ENCODE measurements at regions not wholly inside any gene's neighbourhood (a gene's known extent, or its start where the extent isn't known, plus 50 kb on each side); places are given as distances from the start of the nearest gene placed in this dataset.
A peak's percentile ranks its signal among the peaks of the same experiment; 100 is the strongest.

DNA sequence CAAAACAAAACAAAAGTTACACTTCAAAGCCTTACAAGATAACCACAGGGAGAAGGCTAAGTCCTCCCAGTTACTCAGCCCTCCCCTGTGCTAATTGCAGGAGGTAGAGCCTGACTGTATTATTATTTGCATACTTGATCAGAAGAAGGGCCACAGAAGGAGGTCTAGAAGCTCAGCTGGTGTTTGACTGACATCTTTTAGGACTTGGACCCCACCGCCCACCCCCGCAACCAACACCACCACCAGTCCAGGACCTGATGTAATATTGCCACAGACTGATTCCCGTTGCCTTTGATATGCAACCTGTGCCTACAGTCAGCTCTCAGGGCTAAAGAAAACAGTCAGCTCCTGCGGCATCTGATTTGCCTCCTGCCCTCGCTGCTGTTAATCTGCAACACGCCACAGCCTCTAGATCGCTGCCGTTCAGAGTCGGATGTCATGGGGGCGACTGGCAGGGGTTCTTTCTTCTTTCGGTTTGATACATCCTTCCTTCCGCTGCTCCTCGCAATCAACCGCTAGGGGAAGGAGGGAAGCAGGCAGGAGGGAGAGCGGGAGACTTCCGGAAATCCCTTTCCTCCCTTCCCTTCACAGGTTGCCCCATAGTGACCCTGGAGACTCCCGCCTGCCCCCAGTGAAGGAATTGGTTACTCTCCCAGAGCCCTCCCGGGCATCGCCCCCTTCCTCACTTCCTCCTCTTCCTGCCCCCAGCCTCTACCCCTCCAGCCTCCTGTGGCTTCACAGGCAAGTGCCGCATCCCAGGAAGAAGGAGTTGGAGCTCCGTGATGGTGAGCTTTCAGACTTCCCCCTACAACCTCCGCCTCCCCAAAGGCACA, 90.5 kb upstream of the SOX9 start:
- peak; percentile 55 for DNase-seq (ENCODE audit: low spot score)

DNA sequence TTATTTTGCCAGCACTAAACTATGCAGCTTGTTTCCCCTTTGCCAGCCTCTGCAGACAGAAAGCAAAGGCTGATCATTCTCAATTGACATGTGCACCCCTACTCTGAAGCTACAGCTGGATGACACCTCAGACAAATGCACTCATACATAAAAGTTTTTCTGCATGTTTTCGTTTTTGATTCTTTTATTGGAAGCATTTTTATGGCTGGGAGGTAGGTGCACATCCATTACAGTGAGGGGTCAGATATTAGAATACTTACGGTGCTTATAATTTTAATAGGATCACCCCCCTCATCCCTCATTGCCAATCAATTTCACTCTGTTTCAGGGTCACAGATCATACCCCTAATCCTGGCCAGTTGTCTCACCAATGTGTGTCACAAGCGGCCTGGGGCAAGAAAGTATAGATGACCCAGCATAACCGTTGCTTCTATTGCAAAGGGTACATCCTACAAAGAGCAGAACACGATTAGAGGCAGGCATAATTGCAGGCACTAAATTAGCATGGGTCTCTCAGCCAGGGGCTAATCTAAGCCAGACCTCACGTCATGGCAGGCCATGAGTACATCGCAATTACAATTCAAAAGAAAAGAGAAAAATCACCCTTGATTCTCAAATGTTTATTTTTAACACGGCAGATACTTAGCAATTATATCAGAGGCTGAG, 89.5 kb upstream of the SOX9 start:
- DNase-seq (ENCODE audit: low spot score), result no peak

DNA sequence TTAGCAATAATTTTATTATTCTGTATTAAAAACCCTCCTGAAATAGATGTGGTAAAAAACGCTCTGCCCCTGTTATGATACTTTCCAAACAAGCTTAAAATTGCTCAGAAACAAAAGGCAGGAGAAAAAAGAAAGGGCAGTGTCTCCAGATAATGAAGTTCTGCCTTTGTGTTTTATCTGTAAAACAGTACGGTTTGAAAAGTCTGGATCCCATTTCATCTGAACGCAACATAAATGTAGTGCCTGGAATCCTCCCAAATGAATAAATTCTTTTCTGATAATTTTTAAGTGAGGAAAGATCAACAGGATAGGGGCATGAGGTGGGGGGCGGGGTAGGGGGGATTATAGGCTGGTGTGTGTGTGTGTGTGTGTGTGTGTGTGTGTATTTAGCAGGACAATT, 87.5 kb upstream of the SOX9 start:
- DNase-seq (ENCODE audit: low spot score), result no peak

- DNase-seq (ENCODE audit: low spot score), result peak; percentile 29
These were observed 86.8 kb upstream of the SOX9 start for GRCh38 chr17:72034000-72034399.

- DNase-seq (ENCODE audit: low spot score), result no peak
These were observed 82.4 kb upstream of the SOX9 start for GRCh38 chr17:72038427-72038826.

- DNase-seq (ENCODE audit: low spot score), result no peak
These were observed 81.3 kb upstream of the SOX9 start for GRCh38 chr17:72039490-72039889.

DNA sequence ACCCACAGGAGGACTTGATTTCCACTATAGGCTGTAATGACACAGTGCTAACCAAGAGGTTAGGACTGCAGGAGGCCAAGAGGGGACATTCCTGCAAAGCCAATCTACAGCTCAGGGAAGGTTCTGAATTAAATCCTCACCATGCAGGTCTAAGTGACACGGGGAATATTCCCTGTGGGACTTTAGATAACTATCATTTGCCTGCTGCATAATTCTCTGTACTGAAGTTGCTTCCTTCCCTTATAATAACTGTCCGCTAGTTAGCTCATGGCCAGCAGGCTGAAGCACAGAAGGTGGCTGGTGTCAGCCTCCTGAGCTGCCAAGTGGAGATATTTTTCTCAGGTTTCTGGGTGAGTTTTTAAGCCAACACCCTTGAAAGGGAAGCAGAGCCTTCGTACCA, 74.6 kb upstream of the SOX9 start:
- no peak for DNase-seq (ENCODE audit: low spot score)

DNA sequence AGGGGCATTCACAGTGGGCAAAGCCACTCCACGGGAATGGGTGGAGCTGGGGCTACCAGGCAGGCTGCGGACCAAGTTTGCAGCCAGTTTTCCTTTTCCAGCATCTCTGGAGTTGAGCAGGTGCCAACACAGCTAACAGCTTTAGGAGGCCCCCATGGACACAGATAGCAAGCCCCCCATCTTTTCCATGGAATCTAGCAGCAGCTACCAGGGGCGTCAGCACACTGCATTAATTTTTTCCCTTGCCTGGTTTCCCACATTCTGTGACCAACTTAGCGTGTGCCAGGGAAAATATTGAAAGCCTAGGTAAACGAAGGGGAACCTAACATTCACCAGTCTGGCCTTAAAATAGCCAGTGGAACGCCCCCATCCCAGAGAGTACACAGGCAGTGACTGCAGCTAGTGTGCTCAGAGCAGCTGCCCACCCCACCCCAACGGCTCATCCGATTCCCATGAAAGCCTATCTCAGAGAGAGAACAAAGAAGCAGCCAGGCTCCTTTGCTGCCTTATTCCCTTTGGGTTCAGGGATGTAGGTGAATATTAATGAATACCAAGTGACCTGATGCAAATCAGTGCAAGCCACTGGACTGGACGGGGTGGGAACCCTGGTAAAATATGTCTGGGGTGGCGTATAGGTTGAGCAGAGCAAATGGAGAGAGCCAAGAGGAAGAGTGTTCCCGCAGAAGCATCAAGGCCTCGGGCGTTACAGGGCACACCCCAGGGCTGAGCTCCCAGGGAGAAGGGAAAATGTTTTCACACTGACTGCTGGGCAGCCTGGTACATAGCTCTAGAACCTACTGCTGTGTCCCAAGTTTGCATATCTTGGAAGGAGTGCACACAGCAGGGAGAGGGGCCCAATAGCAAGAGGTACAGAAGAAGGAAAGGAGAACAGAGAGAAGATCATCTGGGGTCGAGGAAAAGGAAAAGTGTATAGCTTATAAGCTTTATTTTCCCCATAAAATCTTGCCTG, 73.9 kb upstream of the SOX9 start:
- no peak for DNase-seq (ENCODE audit: low spot score)

DNA sequence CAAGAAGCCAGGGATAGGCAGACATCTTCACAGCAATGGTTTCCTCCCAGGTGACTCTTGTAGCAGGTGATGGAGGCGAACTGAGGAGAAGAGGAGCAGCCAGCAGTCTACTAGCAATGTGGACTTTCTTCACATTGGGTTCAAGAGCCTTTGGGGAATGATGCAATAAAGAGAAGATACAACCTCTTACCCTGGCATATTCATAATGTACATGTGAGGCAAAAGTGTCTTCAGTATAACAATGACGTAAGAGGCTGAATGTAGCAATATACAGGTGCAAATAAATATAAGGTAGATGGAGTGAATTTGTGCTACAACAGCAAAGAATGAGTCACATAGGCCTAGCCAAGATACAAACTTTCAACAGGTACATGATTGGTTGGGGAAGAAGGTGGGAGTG, 70.9 kb upstream of the SOX9 start:
- DNase-seq (ENCODE audit: low spot score), result no peak

DNA sequence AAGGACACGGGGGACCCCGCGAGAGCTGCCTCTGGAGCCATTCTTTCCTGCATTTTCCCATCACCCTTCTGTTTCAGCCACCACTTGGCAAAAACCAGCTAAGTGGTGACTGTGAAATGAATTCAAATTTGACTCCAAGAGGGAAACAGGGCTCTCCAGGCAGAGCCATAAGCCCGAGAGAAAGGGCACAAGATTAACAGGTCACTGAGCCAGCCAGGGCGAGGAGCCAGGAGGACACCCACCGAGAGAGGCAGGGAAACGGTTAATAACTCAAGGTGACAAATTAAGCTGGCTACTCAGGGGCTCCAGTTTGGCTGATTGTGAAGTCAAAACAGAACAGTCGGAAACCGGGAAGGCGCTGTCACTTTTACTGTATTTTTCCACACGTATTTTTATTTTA, 67.8 kb upstream of the SOX9 start:
- no peak for DNase-seq (ENCODE audit: low spot score)

DNA sequence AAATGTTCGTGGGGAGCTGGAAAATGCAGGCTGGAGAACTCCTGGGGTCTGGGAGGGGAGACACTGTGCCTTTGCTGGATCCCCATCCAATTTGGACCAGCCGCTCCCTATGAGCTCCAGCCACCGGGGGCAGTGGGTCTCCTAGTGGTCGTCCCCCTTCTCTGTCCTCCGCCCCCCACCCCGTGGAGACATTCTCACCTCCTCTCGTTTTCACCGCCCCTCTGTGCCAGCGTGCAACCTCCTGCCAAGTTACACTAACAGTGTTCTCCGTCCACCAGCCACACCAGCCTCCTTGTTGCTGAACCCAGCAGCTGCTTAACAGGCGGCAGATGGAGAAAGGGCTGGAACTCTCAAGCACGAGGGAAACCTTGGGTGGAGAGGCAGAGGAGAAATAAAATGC, 67.4 kb upstream of the SOX9 start:
- no peak for DNase-seq (ENCODE audit: low spot score)

- no peak for DNase-seq (ENCODE audit: low spot score)
These were observed 64.7 kb upstream of the SOX9 start for GRCh38 chr17:72056155-72056554.

- DNase-seq (ENCODE audit: low spot score), result no peak
These were observed 64.0 kb upstream of the SOX9 start for GRCh38 chr17:72056727-72057290.

- no peak for DNase-seq (ENCODE audit: low spot score)
These were observed 60.7 kb upstream of the SOX9 start for GRCh38 chr17:72060084-72060483.

DNA sequence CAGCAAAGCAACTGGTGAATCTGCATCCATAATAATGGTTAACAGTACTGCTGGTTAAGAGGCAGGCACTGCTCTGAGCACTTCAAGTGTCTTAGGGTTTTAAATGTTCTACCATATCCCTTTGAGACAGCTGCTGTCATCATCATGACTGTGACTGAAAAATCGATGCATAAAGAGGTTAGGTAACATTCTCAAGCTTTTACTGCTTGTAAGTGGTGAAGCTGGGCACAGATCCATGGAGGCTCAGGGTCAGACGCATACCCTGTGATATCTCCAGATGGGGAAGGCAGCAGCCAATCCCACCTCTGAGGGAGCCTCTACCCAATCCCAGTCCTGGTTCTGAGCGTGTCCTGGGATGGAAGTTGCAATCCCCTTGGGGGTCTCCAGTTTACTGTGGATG, 57.6 kb upstream of the SOX9 start:
- no peak for DNase-seq (ENCODE audit: low spot score)

- no peak for DNase-seq (ENCODE audit: low spot score)
These were observed 56.9 kb upstream of the SOX9 start for GRCh38 chr17:72063756-72064450.

DNA sequence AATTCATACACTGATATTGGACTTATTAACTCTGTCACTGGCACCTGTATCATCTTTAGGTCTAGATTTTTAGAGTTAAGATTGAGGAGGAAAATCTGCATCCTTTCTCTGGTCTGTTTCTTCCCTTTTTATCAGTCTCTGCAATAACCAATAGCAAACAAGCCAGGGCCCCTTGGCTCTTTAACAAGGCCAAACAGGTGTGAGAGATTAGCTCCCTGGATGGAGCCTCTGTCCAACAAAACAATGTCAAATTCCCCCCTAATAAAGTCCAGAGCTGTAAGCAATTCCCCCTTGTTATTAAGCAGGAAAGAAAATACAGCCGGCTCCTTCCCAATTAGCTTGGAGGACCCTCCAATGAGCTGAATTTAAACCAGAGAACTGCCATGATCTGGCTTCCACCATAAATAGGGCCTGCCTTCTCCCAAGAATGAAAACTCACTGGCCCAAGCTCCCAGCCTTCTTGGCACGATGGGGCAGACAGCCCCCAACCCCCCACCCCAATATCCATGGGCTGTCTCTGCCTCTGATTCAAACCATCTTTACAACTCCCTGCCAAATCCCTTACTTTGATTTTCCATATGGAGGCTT, 56.1 kb upstream of the SOX9 start:
- no peak for DNase-seq (ENCODE audit: low spot score)

DNA sequence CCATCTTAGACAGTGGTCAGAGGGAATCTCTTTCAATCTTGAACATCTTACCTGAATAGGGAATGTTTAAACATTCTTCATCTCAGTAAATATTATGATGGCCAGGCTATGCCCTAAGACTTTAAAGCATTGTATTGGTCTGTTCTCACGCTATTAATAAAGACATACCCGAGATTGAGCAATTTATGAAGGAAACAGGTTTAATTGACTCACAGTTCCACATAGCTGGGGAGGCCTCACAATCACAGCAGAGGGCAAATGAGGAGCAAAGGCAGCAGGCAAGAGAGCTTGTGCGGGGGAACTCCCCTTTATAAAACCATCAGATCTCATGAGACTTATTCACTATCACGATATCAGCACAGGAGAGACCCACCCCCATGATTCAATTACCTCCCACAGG, 55.3 kb upstream of the SOX9 start:
- no peak for DNase-seq (ENCODE audit: low spot score)

GRCh38 chr17:72068643-72069042, 52.2 kb upstream of the SOX9 start:
- DNase-seq (ENCODE audit: low spot score), result no peak

DNA sequence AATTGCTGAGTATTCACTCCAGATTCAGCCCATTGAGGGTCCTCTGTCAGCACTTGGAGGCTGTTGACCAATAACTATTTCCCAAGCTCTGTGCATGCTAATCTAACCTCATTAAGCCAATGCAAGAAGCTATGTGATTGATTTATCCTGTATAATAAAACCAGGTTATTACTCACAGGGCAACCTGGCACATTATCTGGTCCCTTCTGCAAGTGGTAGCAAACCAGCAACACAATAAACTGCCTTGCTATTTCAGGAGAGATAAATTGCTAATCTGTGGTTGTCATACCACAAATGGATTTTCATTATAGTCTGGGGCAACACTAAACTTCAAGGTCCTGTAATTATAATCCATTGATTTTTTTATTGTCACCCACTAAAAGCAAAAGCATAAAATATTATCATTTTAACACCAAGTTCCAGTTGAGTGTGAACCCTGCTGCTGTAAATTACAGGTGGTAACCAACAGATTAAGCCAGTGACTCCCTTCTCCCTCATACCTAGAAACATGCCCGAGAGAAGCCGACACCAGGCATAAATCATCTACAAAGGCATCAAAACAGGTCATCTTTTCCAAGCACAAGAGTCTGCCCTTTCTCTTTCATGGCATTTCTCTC, 51.1 kb upstream of the SOX9 start:
- DNase-seq (ENCODE audit: low spot score), result no peak
